ENCODE measurements at regions not wholly inside any gene's neighbourhood (a gene's known extent, or its start where the extent isn't known, plus 50 kb on each side); places are given as distances from the start of the nearest gene placed in this dataset.
"Not testable (repeated sequence)": the region's sequence is repeated elsewhere in the genome, so short reads cannot be mapped to it uniquely, and the experiment has no call there.

DNA sequence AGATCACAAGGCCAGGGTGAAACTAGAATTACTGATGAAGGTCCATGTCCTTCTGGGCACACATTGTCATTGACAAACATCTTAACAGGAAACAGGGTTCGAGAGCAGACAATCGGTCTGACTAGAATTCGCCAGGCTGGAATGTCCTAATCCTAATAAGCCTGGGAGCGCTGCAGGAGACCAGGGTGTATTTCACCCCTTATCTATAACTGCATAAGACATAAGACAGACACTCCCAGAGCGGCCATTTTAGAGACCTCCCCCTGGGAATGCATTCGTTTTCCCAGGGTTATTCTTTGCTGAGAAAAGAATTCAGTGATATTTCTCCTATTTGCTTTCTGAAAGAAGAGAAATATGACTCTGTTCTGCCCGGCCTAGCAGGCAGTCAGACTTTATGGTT, 1112.9 kb upstream of the TENM3 start:
- not testable (repeated sequence) for DNase-seq (ENCODE audit: low spot score)

DNA sequence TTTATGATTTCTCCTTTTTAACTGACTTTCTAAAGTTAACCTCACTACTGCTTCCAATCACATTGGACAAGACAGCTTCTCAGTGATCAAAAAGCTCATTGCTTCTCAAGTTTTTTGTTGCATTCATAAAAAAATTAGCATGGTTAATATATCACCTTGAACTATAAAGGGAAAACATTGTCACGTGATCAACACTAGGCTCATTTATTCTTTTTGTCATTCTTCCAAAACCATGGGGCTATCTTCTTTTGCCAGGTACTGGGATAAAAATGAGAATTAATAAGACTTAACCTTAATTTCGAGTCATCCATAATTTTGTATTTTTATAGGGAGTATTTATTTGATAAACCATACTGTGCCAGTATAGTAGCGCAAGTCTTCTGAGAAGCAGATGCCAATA, 1105.9 kb upstream of the TENM3 start:
- DNase-seq (ENCODE audit: low spot score), result no peak

DNA sequence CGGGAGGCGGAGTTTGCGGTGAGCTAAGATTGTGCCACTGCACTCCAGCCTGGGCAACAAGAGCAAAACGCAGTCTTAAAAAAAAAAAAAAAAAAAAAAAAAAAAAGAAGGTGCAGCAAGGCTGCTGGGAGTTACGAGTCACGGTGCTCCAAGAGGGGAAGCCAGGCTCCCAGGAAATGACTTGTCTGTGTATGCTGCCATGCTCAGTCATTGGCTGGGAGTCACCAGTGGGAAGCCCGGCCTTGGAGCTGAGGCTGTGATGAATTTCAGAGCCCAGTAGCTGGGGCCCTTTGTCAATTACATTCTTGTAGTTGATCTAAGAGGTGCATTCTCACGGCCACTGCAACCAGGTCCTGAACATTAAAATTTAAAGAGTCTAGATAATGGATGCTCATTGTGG, 1105.1 kb upstream of the TENM3 start:
- no peak for DNase-seq (ENCODE audit: low spot score)

DNA sequence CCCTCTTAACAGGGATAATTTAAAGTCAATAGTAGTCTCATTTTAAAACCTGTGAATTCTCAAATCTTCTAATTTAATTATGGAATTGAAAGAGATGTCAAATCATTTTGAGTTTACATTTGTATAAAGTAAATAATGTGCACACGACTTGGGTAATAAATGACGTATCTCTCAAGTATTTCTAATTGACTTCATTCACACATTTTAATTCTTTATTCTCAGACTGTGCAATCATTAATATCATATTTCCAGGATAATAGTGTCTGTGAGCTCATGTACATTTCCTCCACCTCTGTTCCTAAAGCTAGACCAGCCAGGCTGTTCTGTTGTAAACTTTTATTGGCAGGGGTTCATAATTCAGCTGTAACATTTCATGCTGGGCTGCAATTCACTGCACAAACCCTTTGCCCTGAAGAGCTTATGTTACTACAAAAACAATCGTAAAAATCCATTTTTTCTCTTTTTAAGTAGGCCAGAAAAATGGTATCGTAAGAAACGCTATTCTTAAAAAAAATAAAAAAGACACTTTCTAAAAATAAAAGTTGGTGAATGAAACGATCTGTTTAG, 1103.1 kb upstream of the TENM3 start:
- no peak for DNase-seq (ENCODE audit: low spot score)

GRCh38 chr4:181143250-181143854, 1099.8 kb upstream of the TENM3 start:
- DNase-seq (ENCODE audit: low spot score), result peak; percentile 57

DNA sequence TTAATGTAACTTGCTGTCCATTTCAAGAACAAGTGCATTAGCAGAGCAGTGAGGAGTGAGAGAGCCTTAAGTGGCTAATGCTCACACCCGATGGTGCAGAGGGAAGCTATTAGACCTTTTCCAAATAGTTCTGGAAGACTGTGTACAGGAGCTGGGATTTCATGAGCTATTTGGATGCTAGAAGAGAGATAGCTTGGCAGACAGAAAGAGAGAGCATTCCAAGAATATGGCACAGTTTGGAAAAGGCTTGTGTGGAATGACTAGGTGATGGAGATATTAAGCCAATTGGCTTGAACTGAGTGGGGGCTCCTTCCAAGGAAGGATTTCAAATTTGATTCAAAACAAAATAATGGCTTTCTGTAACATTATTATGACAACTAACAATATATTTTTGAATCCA, 1097.2 kb upstream of the TENM3 start:
- DNase-seq (ENCODE audit: low spot score), result no peak

DNA sequence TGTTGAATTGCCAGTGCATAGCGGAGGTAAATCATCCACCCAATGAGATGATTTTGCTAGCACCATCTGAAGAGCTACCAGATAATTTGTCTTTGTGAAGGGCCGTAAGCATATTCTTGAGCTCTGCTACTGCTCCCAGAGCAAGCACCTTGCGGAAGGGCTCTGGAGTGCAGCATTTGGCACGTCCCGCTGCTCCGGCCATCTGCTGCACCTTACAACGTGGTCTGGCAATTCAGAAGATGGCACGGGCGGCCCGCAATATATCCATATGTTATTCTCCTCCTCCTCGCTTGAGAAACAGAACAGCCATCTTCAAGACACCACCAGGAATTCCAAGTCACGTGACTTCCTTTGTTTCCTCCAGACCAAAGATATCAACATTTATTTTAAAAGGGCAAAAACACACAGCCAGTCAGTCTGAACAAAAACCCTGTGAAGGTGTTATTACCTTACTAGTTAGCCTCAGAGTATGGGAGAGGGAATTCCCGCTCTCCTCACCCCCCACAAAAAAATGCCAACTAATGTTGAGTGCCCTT, 1095.7 kb upstream of the TENM3 start:
- DNase-seq (ENCODE audit: low spot score), result no peak

- no peak for DNase-seq (ENCODE audit: low spot score)
Measured at GRCh38 chr4:181148470-181148869, 1094.7 kb upstream of the TENM3 start.

DNA sequence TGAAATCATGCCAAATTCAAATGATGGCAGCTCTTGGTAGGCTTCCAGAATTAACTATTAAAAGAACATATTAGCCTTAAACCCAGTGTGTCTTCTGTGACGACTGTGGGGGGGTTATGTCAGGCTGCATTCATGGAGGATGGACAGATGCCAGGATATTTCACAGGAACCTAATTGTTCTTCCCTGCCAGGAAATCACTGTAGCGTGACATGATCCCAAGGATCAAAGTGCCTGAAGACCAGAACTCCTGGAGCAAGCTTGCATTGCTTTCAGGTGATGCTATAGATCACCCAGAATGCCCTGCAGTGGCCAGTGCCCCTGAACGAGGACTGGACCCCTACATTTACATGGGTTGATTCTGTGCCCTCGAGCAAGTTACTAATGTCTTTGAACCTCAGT, 1093.0 kb upstream of the TENM3 start:
- no peak for DNase-seq (ENCODE audit: low spot score)

DNA sequence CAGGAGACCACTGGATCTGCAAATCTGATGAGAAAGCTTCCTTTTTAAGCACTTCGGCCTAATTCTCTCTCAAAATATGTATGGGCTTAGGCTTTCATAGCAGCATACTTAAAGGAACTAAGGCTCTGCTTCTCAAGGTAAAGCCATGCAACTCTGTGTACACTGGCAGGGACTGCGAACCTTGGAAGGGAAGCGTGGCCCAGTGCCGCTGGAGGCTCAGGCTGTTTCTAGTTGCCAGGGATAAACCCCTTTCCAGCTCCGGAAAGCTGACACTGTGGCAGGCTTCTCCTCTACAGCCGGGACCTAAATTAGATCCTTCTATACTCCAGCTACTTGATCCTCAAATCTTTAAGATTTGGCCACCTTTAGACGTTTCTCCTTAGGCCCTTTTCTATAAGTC, 1091.3 kb upstream of the TENM3 start:
- no peak for DNase-seq (ENCODE audit: low spot score)

DNA sequence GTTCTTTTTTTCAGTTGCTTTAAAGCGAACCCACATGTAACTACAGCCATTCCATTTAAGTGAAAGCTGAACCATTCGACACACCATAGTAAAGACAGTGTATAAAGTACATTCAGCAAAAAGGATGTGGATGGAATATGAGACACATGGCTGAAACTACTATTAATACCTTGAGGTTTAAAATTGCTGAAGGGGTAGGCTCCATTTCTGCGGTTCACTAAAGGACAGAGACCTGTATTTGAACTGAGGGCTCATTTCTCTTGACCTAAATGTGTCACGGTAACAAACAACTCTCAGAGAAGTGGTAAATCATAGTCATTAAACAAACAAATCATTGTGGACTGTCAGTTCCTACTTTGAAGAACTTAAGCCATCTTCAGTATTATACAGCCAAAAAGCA, 1085.6 kb upstream of the TENM3 start:
- DNase-seq (ENCODE audit: low spot score), result no peak

- no peak for DNase-seq (ENCODE audit: low spot score)
Measured at GRCh38 chr4:181158971-181159370, 1084.2 kb upstream of the TENM3 start.

- no peak for DNase-seq (ENCODE audit: low spot score)
Measured at GRCh38 chr4:181161669-181162068, 1081.5 kb upstream of the TENM3 start.

DNA sequence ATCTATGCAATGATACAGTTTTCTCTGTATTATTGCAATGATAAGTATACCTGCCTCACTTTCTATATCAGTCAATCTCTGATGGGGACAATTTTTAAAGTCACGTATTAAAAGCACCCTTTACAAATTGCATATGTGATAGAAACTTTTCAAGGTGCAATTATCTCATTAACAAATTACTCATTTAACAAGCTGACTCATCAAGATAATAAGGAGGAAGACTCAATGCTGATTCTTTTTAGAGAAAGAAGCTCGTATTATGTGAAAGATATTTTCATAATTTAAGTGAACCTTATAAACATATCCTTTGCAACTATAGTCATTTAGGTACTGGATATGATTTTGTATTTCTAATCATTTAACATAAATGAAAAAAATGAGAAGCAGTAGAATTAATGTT, 1080.9 kb upstream of the TENM3 start:
- no peak for DNase-seq (ENCODE audit: low spot score)

GRCh38 chr4:181162676-181163075, 1080.5 kb upstream of the TENM3 start:
- DNase-seq (ENCODE audit: low spot score), result no peak

- DNase-seq (ENCODE audit: low spot score), result no peak
Measured at GRCh38 chr4:181166742-181167399, 1076.3 kb upstream of the TENM3 start.

- DNase-seq (ENCODE audit: low spot score), result no peak
Measured at GRCh38 chr4:181168011-181168805, 1075.0 kb upstream of the TENM3 start.

GRCh38 chr4:181173046-181173445, 1070.2 kb upstream of the TENM3 start:
- DNase-seq (ENCODE audit: low spot score), result no peak

- DNase-seq (ENCODE audit: low spot score), result no peak
Measured at GRCh38 chr4:181176306-181176705, 1066.9 kb upstream of the TENM3 start.

GRCh38 chr4:181181331-181181730, 1061.9 kb upstream of the TENM3 start:
- DNase-seq (ENCODE audit: low spot score), result no peak

DNA sequence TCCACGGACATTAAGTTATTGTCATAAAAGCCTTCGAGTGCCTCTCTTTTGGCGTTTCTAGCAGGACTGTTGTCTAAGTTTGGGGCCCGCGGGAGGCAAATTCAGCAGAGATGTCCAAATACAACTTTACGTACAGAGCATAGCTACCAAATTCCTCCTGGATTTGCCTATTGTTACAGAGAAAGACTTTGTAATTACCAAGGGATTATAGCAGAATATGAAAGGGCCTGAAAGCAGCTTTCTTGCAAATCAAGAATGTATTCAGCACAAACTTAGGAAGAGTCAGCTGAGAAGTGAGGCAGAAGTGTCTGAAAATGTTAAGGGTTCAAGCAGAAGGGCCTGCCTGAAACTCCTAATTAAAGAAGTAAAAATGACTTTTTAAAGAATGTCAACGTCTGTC, 1053.5 kb upstream of the TENM3 start:
- no peak for DNase-seq (ENCODE audit: low spot score)

DNA sequence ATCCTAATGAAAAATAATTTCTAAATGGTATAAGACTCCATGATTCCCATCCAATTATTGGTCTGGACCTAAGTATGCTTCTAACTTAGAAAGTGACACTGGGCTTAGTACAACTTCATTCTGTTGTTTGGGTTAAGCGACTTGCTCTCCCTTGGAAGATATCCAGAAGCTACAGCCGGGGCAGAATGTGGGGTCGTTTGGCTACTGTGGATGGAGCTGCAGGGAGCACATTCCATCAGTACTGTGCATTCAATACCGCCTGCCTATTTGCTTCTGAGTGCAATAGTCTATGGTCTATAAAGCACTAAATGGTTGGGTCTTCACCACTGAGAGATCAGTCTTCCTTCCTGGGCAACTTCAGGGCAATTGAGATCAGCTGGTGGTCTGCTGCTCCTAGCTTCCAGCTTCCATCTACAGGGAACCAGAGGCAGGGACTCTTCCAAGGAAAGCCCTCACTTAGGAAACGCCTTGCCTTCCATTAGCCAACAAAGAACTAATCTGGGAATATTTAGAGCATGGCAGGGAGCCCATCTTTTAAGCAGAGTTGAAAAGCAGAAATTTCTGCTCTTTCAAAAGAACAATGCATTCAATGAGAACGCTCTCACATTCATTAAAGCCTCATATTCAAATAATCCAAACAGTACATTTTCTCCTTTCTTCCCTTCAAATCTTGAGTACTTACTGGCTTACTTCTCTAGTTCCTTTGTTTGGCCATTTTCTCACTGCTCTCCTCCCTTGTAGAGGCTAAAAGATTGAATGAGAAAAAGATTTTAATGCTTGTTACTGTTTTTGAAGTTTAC, 1049.9 kb upstream of the TENM3 start:
- no peak for DNase-seq (ENCODE audit: low spot score)

All from kidney capillary endothelial cell (primary cell).